ENCODE measurements at regions not wholly inside any gene's neighbourhood (a gene's known extent, or its start where the extent isn't known, plus 50 kb on each side); places are given as distances from the start of the nearest gene placed in this dataset.
A peak's percentile ranks its signal among the peaks of the same experiment; 100 is the strongest.
"Not testable (repeated sequence)": the region's sequence is repeated elsewhere in the genome, so short reads cannot be mapped to it uniquely, and the experiment has no call there.

GRCh38 chr3:81336470-81336869 lies 425.0 kb downstream of the GBE1 start:
- Histone ChIP-seq H3K4me3 (no peak overlapping the region), H3K4me1 (no peaks in the 10 kb centered on the region), H3K36me3 (no peaks in the 10 kb centered on the region), H3K27ac (no peak overlapping the region), H3K9me3 (no peaks in the 10 kb centered on the region), H3K27me3 (no peaks in the 10 kb centered on the region)
- no peak for DNase-seq
- TF ChIP-seq CTCF (IDR thresholded peaks at IDR 0.05): no peak
- no peak for TF ChIP-seq POLR2A (IDR thresholded peaks at IDR 0.05)

- H3K9me3 ChIP-seq, H3K36me3 ChIP-seq, H3K27me3 ChIP-seq, H3K27ac ChIP-seq, H3K4me3 ChIP-seq, H3K4me1 ChIP-seq: not testable (repeated sequence)
- peak in 1 of 3 donors; percentile 57 for DNase-seq
Observed at GRCh38 chr3:81329835-81330234, 431.6 kb downstream of the GBE1 start.

GRCh38 chr3:81326245-81326644 lies 435.2 kb downstream of the GBE1 start:
- Histone ChIP-seq H3K36me3 (no peaks in the 10 kb centered on the region), H3K9me3 (no peaks in the 10 kb centered on the region), H3K27me3 (no peaks in the 10 kb centered on the region), H3K27ac (no peak overlapping the region), H3K4me3 (no peak overlapping the region), H3K4me1 (no peaks in the 10 kb centered on the region)
- DNase-seq: no peak
- TF ChIP-seq POLR2A (IDR thresholded peaks at IDR 0.05) (no peak), CTCF (IDR thresholded peaks at IDR 0.05) (no peak)

- Histone ChIP-seq H3K4me3 (no peak overlapping the region), H3K4me1 (no peaks in the 10 kb centered on the region), H3K9me3 (no peaks in the 10 kb centered on the region), H3K27me3 (no peaks in the 10 kb centered on the region), H3K27ac (no peak overlapping the region), H3K36me3 (no peaks in the 10 kb centered on the region)
- TF ChIP-seq CTCF (IDR thresholded peaks at IDR 0.05) (no peak), POLR2A (IDR thresholded peaks at IDR 0.05) (no peak)
- DNase-seq: no peak
Observed at GRCh38 chr3:81320862-81321261, 440.6 kb downstream of the GBE1 start.

GRCh38 chr3:81315030-81315429 lies 446.4 kb downstream of the GBE1 start:
- no peaks in the 10 kb centered on the region for H3K36me3 ChIP-seq
- H3K4me3 ChIP-seq: no peak overlapping the region
- no peak for DNase-seq
- TF ChIP-seq CTCF (IDR thresholded peaks at IDR 0.05) (no peak), POLR2A (IDR thresholded peaks at IDR 0.05) (no peak)
- H3K27me3 ChIP-seq: no peaks in the 10 kb centered on the region
- no peak overlapping the region for H3K27ac ChIP-seq
- H3K4me1 ChIP-seq: no peaks in the 10 kb centered on the region
- H3K9me3 ChIP-seq: no peaks in the 10 kb centered on the region

- Histone ChIP-seq H3K27ac (no peak overlapping the region), H3K27me3 (no peaks in the 10 kb centered on the region), H3K36me3 (no peaks in the 10 kb centered on the region), H3K4me1 (no peaks in the 10 kb centered on the region), H3K9me3 (no peaks in the 10 kb centered on the region), H3K4me3 (no peak overlapping the region)
- no peak for DNase-seq
- TF ChIP-seq POLR2A (IDR thresholded peaks at IDR 0.05): no peak
- no peak for TF ChIP-seq CTCF (IDR thresholded peaks at IDR 0.05)
Observed at GRCh38 chr3:81311321-81311720, 450.1 kb downstream of the GBE1 start.

Measured in Peyer's patch (tissue), 4 donors.